ACC112 (cell line): ENCODE measurements at regions not wholly inside any gene's neighbourhood (a gene's known extent, or its start where the extent isn't known, plus 50 kb on each side); places are given as distances from the start of the nearest gene placed in this dataset.
"Not testable (repeated sequence)": the region's sequence is repeated elsewhere in the genome, so short reads cannot be mapped to it uniquely, and the experiment has no call there.

Experiments used
- H2AFZ ChIP-seq: fragments of 200-600 bp; sonication (generic); one replicate; pipeline ENCODE4 v1.6.0; 2017; ENCODE audit warnings: antibody characterized with exemption, low read length; ENCODE audit not compliant: unreplicated experiment
- H3K27ac ChIP-seq: fragments of 200-600 bp; sonication (generic); 2 replicates; pipeline ENCODE4 v1.5.1; 2014; ENCODE audit warnings: low read depth, mild to moderate bottlenecking, antibody characterized with exemption, low read length, moderate library complexity
- H3K27me3 ChIP-seq: fragments of 200-600 bp; sonication (generic); 2 replicates; pipeline ENCODE4 v1.6.1; 2014; ENCODE audit warnings: mild to moderate bottlenecking, antibody characterized with exemption, low read length, moderate library complexity, mixed read lengths; ENCODE audit not compliant: insufficient read depth
- H3K36me3 ChIP-seq: fragments of 200-600 bp; sonication (generic); 2 replicates; pipeline ENCODE4 v1.6.1; 2016; ENCODE audit warnings: mild to moderate bottlenecking, antibody characterized with exemption, low read length, moderate library complexity, mixed read lengths; ENCODE audit not compliant: insufficient read depth
- H3K4me1 ChIP-seq: fragments of 200-600 bp; sonication (generic); one replicate; pipeline ENCODE4 v1.6.1; 2016; ENCODE audit warnings: low read length, mixed read lengths; ENCODE audit not compliant: insufficient read depth, unreplicated experiment, control insufficient read depth
- H3K4me3 ChIP-seq: fragments of 200-600 bp; sonication (generic); 2 replicates; pipeline ENCODE4 v1.5.1; 2014; ENCODE audit warnings: mild to moderate bottlenecking, low read depth, low read length
- H3K79me2 ChIP-seq: fragments of 200-600 bp; sonication (generic); one replicate; pipeline ENCODE4 v1.6.0; 2016; ENCODE audit warnings: low read length; ENCODE audit not compliant: control insufficient read depth, unreplicated experiment, insufficient read depth

DNA sequence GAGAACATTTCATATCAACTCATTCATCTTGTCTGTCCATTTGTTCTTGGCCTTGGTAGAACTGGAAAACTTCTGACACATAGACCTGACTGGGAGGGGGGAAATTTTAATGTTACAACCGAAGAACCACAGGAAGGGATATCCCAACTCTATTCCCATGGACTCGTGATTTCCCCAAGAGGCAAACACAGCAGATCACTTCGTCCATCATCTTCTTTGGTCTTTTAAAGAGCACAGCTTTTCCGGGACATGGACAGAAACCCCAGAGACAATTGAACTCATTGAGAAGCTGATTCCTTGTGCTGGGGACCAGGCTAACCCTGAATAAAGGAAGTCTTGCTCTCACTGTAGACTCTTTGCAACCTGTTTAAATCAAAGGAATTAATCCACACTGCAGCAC lies 66.3 kb upstream of the TMEM170B start:
- Histone ChIP-seq H3K27ac (no peak overlapping the region), H3K4me1 (no peaks in the 10 kb centered on the region), H3K36me3 (no peaks in the 10 kb centered on the region), H3K27me3 (no peaks in the 10 kb centered on the region), H3K79me2 (no peaks in the 10 kb centered on the region), H2AFZ (no peak overlapping the region), H3K4me3 (no peak overlapping the region)

DNA sequence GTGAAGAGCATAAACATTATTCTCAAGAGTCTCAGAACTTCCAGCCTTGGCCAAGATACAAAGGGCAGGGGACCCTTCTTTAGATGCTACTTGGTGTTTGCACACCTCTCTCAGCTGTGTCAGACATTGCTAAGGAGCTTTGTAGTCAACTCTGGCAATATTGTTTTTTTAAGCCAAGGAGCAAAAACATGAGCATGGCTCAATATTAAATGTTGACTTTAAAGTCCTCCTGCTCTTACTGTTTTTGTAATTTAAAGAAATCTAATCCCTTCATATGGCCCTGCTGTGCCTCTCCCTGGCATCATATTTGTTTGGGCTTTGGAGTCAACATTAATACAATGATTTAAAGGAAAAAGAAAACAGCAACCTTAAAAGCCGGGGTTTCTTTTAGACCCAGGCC lies 67.9 kb upstream of the TMEM170B start:
- Histone ChIP-seq H3K27me3 (no peaks in the 10 kb centered on the region), H3K36me3 (no peaks in the 10 kb centered on the region), H3K27ac (no peak overlapping the region), H3K79me2 (no peaks in the 10 kb centered on the region), H3K4me1 (no peaks in the 10 kb centered on the region), H3K4me3 (no peak overlapping the region), H2AFZ (no peak overlapping the region)

DNA sequence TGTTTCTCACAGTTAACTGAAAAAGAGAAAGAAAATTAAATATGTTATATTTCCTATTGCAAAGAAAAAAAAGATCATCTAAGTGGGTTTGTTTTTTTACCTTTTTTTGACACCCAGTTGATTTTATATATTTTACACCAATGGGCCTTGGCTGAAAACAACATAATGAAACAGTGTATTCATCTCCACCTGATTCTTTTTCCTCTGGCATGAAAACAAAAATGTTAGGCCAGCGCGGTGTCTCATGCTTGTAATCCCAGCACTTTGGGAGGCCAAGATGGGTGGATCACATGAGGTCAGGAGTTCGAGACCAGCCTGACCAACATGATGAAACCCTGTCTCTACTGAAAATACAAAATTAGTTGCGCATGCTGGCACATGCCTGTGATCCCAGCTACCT lies 69.3 kb upstream of the TMEM170B start:
- H2AFZ ChIP-seq, H3K36me3 ChIP-seq, H3K27ac ChIP-seq, H3K27me3 ChIP-seq, H3K4me3 ChIP-seq, H3K79me2 ChIP-seq, H3K4me1 ChIP-seq: not testable (repeated sequence)

DNA sequence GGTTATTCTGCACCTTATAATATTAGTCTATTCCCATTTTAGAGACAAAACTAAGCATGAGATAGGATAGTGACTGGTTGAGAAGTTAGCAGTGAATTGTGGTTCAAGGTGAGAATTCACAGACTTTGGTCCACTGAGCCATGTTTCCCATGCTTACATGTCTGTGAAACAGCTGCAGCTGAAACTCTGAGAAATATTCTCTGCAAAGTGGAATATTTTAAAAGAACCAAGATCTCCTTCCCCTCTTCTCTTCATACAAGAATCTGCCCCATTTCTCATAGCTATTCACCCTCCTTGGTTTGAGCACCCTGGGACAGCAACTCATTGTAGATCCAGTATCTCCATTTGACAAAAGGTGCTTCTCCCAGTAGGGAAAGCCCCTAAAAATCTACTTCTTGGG lies 70.2 kb upstream of the TMEM170B start:
- no peaks in the 10 kb centered on the region for H3K36me3 ChIP-seq
- no peaks in the 10 kb centered on the region for H3K79me2 ChIP-seq
- H3K27me3 ChIP-seq: no peaks in the 10 kb centered on the region
- no peak overlapping the region for H3K4me3 ChIP-seq
- H2AFZ ChIP-seq: no peak overlapping the region
- H3K27ac ChIP-seq: no peak overlapping the region
- H3K4me1 ChIP-seq: no peaks in the 10 kb centered on the region

DNA sequence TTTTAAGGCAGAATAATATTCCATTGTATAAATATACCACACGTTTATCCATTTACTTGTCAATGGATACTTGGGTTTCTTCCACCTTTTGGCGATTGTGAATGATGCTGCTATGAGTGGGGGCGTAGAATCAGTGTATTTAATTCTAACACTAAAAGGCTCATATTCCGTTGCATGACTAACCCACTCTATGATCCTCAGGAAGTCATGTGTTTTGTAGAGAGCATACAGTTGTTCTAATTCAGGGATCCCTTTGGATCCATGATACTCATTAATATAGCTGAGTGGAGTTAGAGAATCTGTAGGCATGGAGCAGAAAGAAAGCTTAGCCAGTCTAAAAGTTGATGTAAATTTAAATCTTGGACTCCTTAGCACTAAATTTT lies 74.2 kb upstream of the TMEM170B start:
- Histone ChIP-seq H3K27ac (no peak overlapping the region), H2AFZ (no peak overlapping the region), H3K27me3 (no peaks in the 10 kb centered on the region), H3K79me2 (no peaks in the 10 kb centered on the region), H3K4me3 (no peak overlapping the region), H3K4me1 (no peaks in the 10 kb centered on the region), H3K36me3 (no peaks in the 10 kb centered on the region)

DNA sequence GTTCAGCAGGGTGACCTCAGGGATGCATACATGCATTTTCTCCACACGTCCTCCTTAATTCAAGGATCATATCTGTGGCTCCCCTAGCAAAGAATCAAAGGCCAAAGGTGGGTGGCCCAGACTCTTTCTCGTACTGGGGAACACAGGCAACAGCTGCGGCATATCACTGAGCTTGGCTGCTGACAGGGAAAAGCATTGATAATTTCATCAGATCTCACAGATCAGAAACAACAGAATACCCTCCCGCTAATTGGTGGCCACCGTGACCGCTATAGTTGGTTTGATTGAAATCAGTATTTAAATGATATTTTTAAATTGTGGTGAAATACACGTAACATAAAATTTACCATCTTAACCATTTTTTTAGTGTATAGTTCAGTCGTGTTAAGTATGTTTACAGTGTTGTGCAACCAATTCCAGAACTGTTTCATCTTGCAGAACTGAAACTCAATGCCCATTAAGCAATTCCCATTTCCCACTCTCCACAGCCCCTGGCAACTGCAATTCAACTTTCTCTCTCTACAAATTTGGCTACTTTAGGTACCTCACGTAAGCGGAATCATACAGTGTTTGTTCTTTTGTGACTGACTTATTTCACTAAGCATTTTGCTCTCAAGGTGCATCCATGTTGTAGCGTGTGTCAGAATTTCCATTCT lies 74.7 kb upstream of the TMEM170B start:
- no peaks in the 10 kb centered on the region for H3K79me2 ChIP-seq
- H3K27me3 ChIP-seq: no peaks in the 10 kb centered on the region
- H2AFZ ChIP-seq: no peak overlapping the region
- no peak overlapping the region for H3K4me3 ChIP-seq
- no peaks in the 10 kb centered on the region for H3K36me3 ChIP-seq
- no peak overlapping the region for H3K27ac ChIP-seq
- no peaks in the 10 kb centered on the region for H3K4me1 ChIP-seq

DNA sequence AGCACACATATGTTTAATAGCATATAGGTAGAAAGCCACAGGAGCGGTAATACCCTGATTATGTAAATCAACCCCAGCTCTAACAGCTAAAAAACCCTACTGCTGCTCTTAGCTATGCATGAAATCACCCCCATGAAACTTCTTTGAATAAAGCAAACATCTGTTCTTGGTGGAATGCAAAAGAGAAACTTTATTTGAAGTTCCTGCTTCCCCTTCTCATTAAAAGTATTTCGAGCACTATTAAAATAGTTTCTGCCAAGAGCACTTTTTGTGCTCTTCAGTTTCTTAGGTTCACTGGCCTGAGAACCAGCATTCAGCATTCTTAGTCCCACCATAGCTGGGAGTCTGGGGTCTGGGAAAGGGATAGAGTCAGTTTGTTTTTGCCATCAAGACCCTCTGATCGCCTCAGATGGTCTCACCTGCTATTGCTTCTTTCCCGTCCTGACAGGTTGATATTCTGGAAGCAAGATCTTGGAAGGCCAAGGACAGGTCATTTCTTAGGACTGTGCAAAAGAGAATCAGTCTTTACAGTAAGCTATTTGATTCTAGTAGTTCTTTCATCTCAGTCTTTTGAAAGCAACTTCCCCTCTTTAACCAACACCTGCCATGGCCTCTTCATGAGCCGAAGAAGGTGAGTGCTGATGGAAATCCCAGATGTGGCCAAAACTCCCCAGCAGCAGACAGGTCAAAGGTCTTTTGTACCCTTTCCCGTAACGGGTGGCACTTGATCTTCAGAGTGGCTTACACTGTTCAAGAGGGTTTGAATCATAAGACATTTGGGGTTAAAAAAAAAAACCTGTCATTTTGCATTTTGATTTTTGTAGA lies 76.5 kb upstream of the TMEM170B start:
- H2AFZ ChIP-seq: no peak overlapping the region
- H3K27me3 ChIP-seq: no peaks in the 10 kb centered on the region
- no peaks in the 10 kb centered on the region for H3K79me2 ChIP-seq
- H3K36me3 ChIP-seq: no peaks in the 10 kb centered on the region
- H3K4me3 ChIP-seq: no peak overlapping the region
- no peak overlapping the region for H3K27ac ChIP-seq
- H3K4me1 ChIP-seq: no peaks in the 10 kb centered on the region

DNA sequence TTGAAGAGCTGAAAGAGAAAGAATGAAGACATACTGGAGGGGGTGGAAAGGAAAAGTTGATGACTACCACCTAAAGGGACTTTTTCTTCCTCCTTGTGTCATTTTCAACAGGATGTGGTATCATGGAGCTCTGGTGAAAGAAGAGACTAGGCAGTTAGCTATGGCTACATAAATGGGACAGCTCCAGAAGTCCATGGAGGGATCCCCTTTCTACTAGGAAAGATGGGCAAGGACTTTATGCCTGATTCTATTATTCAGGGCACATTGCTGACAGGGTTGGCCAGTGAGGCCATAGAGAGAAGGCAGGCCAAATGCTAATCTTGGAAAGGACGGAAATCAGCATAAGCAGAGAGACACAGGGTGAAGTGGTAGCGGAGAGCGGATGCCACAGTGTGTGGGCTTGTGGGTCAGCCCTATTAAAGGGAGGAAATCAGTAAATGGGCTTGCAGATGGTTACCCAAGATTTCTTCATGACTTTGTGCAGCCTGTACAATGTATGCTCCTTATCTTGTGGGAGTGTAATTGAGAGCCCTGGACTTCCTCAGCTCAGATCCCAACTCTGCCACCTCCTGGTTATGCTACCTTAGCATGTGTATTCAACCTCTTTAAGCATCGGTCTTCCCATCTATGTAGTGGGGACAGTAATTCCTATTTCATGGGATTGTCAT lies 77.4 kb upstream of the TMEM170B start:
- Histone ChIP-seq H3K4me3 (no peak overlapping the region), H2AFZ (no peak overlapping the region), H3K36me3 (no peaks in the 10 kb centered on the region), H3K79me2 (no peaks in the 10 kb centered on the region), H3K4me1 (no peaks in the 10 kb centered on the region), H3K27me3 (no peaks in the 10 kb centered on the region), H3K27ac (no peak overlapping the region)

DNA sequence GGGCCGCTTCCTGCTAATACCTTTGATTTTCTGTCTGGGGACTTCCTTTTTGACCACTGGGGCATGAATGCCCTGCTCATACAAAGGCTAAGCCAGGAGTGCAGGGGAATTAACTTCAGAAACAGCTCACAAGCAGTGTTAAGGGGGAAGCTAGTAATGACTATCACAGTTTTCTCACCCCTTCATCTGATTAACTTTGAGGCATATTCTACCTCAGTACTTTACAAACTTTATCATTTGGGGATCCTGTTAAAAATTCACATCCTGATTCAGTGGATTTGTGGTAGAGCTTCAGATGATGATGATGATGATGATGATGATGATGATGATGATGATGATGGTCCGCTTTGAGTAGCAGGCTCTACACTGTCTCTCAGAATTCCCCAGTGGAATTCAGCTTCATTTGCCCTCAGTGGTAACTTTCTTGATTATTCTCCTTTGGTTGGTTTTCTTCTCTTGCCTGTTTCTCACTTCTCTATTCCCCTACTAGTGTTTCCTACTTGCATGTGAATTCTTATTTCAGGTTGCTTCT lies 78.4 kb upstream of the TMEM170B start:
- Histone ChIP-seq H3K27me3 (no peaks in the 10 kb centered on the region), H3K79me2 (no peaks in the 10 kb centered on the region), H3K4me1 (no peaks in the 10 kb centered on the region), H3K4me3 (no peak overlapping the region), H3K27ac (no peak overlapping the region), H2AFZ (no peak overlapping the region), H3K36me3 (no peaks in the 10 kb centered on the region)

DNA sequence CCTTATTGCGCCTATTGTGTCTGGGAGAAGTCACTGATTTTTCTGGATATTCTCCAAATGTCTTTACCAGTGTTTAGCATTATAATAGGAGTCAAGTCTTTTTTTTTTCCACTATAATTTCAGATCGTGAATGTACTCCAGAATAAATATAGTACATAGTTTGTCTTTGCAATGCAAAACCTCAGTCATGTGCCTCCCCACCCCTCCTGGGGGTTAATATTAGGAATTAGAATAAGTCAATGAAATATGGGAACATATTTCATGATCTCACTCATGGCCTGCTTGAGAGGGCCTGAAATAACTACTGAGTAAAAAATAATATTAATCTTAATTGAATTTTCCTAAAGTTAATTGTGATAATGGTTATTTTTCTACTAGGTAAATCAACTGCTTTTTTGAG lies 79.0 kb upstream of the TMEM170B start:
- Histone ChIP-seq H3K4me1 (no peaks in the 10 kb centered on the region), H3K36me3 (no peaks in the 10 kb centered on the region), H3K4me3 (no peak overlapping the region), H2AFZ (no peak overlapping the region), H3K79me2 (no peaks in the 10 kb centered on the region), H3K27me3 (no peaks in the 10 kb centered on the region), H3K27ac (no peak overlapping the region)
